Left ventricle myocardium inferior (tissue), 1 donor: ENCODE measurements at regions not wholly inside any gene's neighbourhood (a gene's known extent, or its start where the extent isn't known, plus 50 kb on each side); places are given as distances from the start of the nearest gene placed in this dataset.

Experiments
- DNase-seq: peaks from one replicate; pipeline ENCODE4 v3.0.0-alpha.2; 2020
- H3K27ac ChIP-seq: fragments of 200-600 bp; replicated peaks from 2 replicates; pipeline ENCODE4 v1.8.0; 2021
- H3K27me3 ChIP-seq: fragments of 200-600 bp; 2 replicates; pipeline ENCODE4 v1.8.0; 2021; ENCODE audit warnings: low read depth
- H3K36me3 ChIP-seq: fragments of 200-600 bp; 2 replicates; pipeline ENCODE4 v1.8.0; 2021
- H3K4me1 ChIP-seq: fragments of 200-600 bp; 2 replicates; pipeline ENCODE4 v1.8.0; 2021
- H3K4me3 ChIP-seq: fragments of 200-600 bp; 2 replicates; pipeline ENCODE4 v1.8.0; 2021; ENCODE audit warnings: mild to moderate bottlenecking, moderate library complexity
- H3K9me3 ChIP-seq: fragments of 200-600 bp; replicated peaks from 2 replicates; pipeline ENCODE4 v1.8.0; 2021
- intact Hi-C: fragments of 100-400 bp; cut with micrococcal nuclease; formaldehyde crosslinking; loops from one replicate; pipeline ENCODE4 v1.11.0; 2022
- TF ChIP-seq, protein P1 (sequence below): fragments of 200-600 bp; IDR thresholded peaks from 2 replicates; pipeline ENCODE4 v1.8.0; 2021; ENCODE audit warnings: antibody characterized with exemption, mild to moderate bottlenecking, borderline replicate concordance
- donor health status: DM: no; HTN: yes; CAD: no; lungs with severe emphysema.

DNA sequence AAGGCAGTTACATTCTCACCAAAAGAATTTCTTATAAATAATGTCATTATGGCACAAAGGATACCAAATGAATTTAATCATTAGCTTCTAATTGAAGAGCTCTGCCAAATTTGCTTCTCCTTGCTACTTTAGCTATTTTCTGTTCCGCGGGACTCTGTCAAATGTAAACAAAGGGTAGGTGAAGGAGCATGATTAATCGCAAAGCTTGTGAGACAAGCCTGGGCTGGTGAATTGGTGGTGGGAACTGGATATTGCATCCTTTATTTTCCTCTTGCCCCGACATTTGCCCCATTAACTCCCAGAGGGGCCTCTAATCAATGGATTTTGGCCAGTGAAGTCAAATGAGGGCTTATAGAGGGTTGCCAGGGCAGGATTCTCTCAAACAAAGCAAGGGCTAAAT, 234.2 kb upstream of the RFX3 start:
- no peak overlapping the region for H3K27ac ChIP-seq
- peaks cover 19% of the 10 kb centered on the region for H3K9me3 ChIP-seq
- DNase-seq: no peak
- no peaks in the 10 kb centered on the region for H3K27me3 ChIP-seq
- intact Hi-C loops: no loop called here
- no peak overlapping the region for H3K4me3 ChIP-seq
- TF ChIP-seq, protein P1, sequence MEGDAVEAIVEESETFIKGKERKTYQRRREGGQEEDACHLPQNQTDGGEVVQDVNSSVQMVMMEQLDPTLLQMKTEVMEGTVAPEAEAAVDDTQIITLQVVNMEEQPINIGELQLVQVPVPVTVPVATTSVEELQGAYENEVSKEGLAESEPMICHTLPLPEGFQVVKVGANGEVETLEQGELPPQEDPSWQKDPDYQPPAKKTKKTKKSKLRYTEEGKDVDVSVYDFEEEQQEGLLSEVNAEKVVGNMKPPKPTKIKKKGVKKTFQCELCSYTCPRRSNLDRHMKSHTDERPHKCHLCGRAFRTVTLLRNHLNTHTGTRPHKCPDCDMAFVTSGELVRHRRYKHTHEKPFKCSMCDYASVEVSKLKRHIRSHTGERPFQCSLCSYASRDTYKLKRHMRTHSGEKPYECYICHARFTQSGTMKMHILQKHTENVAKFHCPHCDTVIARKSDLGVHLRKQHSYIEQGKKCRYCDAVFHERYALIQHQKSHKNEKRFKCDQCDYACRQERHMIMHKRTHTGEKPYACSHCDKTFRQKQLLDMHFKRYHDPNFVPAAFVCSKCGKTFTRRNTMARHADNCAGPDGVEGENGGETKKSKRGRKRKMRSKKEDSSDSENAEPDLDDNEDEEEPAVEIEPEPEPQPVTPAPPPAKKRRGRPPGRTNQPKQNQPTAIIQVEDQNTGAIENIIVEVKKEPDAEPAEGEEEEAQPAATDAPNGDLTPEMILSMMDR: no peak
- no peaks in the 10 kb centered on the region for H3K4me1 ChIP-seq
- no peaks in the 10 kb centered on the region for H3K36me3 ChIP-seq

DNA sequence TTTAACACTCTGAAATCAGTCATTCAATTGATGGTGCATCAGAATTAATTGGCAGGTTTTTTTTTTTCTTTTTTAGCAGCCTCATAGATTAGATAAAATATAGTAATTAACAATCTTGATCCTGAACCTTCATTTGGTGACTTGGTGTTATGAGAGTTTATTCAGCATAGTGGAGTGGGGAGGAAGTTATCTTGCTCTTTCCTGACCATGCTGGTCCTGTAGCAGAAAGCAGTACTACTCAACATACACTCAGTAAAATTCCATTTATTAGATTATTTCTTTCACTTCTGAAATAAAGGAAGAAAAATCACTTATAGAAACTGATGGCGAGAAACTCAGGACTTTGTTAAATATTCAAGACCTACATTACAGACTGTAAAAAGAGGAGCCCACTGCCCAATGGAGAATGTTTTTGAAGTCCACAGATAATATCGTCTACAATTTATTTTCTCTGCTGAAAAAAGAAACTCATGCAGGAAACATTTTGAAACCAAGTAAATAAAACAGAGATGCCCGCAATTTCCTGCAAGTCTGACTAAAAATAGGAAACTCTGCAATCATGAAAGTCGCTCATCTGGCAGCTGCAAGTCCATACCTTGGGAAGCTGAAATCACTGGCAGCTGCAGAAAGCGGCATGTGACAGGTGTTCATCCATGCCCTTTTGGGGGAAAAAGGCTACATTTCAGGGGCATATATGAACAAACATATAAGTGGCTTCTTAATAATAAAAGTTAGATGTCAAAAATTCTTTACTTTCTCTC, 233.2 kb upstream of the RFX3 start:
- Histone ChIP-seq H3K4me1 (no peaks in the 10 kb centered on the region), H3K27ac (no peak overlapping the region), H3K9me3 (peaks cover 19% of the 10 kb centered on the region)

GRCh38 chr9:3756071-3756470, 230.3 kb upstream of the RFX3 start:
- H3K36me3 ChIP-seq: no peaks in the 10 kb centered on the region
- intact Hi-C loops: no loop called here
- H3K4me3 ChIP-seq: no peak overlapping the region
- TF ChIP-seq, protein P1: no peak
- no peak overlapping the region for H3K27ac ChIP-seq
- no peak for DNase-seq
- no peaks in the 10 kb centered on the region for H3K4me1 ChIP-seq
- H3K27me3 ChIP-seq: no peaks in the 10 kb centered on the region
- peaks cover 8% of the 10 kb centered on the region for H3K9me3 ChIP-seq

More for the DNA sequence above, 233.2 kb upstream of the RFX3 start:
- no peaks in the 10 kb centered on the region for H3K36me3 ChIP-seq
- H3K27me3 ChIP-seq: no peaks in the 10 kb centered on the region
- H3K4me3 ChIP-seq: no peak overlapping the region
- no peak for DNase-seq
- TF ChIP-seq, protein P1: no peak
- intact Hi-C loops: no loop called here

GRCh38 chr9:3751125-3751758, 225.4 kb upstream of the RFX3 start:
- Histone ChIP-seq H3K27me3 (no peaks in the 10 kb centered on the region), H3K4me3 (no peak overlapping the region), H3K4me1 (no peaks in the 10 kb centered on the region), H3K27ac (no peak overlapping the region), H3K36me3 (no peaks in the 10 kb centered on the region), H3K9me3 (no peaks in the 10 kb centered on the region)
- TF ChIP-seq, protein P1: no peak
- intact Hi-C loops: no loop called here
- no peak for DNase-seq

DNA sequence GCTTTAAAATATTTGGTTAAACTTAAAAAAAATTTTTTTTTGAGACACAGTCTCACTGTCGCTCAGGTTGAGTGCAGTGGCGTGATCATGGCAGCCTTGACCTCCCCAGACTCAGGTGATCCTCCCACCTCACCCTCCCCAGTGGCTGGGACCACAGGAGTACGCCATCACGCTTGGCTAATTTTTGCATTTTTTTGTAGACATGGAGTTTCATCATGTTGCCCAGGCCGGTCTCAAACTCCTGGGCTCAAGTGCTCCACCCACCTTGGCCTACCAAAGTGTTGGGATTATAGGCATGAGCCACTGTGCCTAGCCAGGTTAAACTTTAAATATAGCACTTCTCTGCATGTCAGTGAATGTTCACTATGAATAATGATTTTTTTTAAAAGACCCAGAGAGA, 224.5 kb upstream of the RFX3 start:
- no peaks in the 10 kb centered on the region for H3K9me3 ChIP-seq
- no peak overlapping the region for H3K27ac ChIP-seq
- no peaks in the 10 kb centered on the region for H3K4me1 ChIP-seq
- TF ChIP-seq, protein P1: no peak
- intact Hi-C loops: no loop called here
- no peak for DNase-seq
- no peaks in the 10 kb centered on the region for H3K27me3 ChIP-seq
- no peak overlapping the region for H3K4me3 ChIP-seq
- no peaks in the 10 kb centered on the region for H3K36me3 ChIP-seq
